K562 (cell line): ENCODE measurements at regions not wholly inside any gene's neighbourhood (a gene's known extent, or its start where the extent isn't known, plus 50 kb on each side); places are given as distances from the start of the nearest gene placed in this dataset.

Experiments
- ATAC-seq: fragments of 200-7000 bp; cut with Tn5 transposase; 3 replicates; pipeline ENCODE4 v1.9.1; 2020; ENCODE audit warnings: moderate library complexity
- BruUV-seq: library from RNA; stranded (reverse); fragments of 400-500 nt; replicated peaks from 2 replicates; lab custom pipeline; 2021; lab: Mats Ljungman, UMichigan
- CTCF ChIA-PET: fragments of 300-600 bp; formaldehyde crosslinking; extraction: SDS; loops from one replicate; lab custom pipeline; 2021; ENCODE audit warnings: low intra/inter-chr PET ratio; lab: Yijun Ruan, JAX
- POLR2A ChIA-PET: fragments of 300-600, 350-650 bp; sonication (Branson Sonifier 250); formaldehyde crosslinking; extraction: SDS; loops from one replicate; lab custom pipeline; 2021; ENCODE audit warnings: antibody characterized with exemption, inconsistent platforms; lab: Yijun Ruan, JAX
- DNase-seq, 4 experiments: peaks; one replicate each; pipeline versions ENCODE4 v3.0.0 to v3.0.0-alpha.2; 2011 to 2018; ENCODE audit warnings: low spot score in 3 of 4, mixed read lengths in 3 of 4; ENCODE audit errors: extremely low read depth in 1 of 4
- FAIRE-seq: peaks from 2 replicates; lab custom pipeline; 2011; peaks lifted over from hg19 to GRCh38; lab: Jason Lieb, UNC
- H2AFZ ChIP-seq: 2 replicates; pipeline ENCODE4 v1.6.0; 2011; ENCODE audit warnings: low read depth, low read length, control low read depth, inconsistent platforms
- H3K27ac ChIP-seq: fragments of 200-600 bp; 3 replicates; pipeline ENCODE4 v1.8.0; 2011; ENCODE audit warnings: low read depth, mild to moderate bottlenecking, control low read depth, inconsistent platforms, low read length, moderate library complexity, mixed read lengths; ENCODE audit errors: extremely low read depth
- H3K27me3 ChIP-seq, 2 experiments: fragments of 300-600 bp in 1 of 2; 2 replicates in 1 of 2; 3 replicates in 1 of 2; pipeline versions ENCODE4 v1.6.0 to v1.8.0; 2011; ENCODE audit warnings: inconsistent platforms in 2 of 2, low read length in 2 of 2, mild to moderate bottlenecking in 1 of 2, mixed read lengths in 1 of 2, moderate library complexity in 1 of 2; ENCODE audit not compliant: control insufficient read depth in 2 of 2, insufficient read depth in 2 of 2
- H3K36me3 ChIP-seq: fragments of 300-600 bp; 3 replicates; pipeline ENCODE4 v1.8.0; 2011; ENCODE audit warnings: mild to moderate bottlenecking, low read length, inconsistent platforms; ENCODE audit not compliant: control insufficient read depth, insufficient read depth
- H3K4me1 ChIP-seq, 2 experiments: fragments of 200-600 bp in 1 of 2; replicated peaks in 1 of 2; 2 replicates in 1 of 2; 3 replicates in 1 of 2; pipeline versions ENCODE4 v1.5.1 to v1.8.0; 2011; ENCODE audit warnings: inconsistent platforms in 2 of 2, low read length in 2 of 2, mild to moderate bottlenecking in 1 of 2, mixed read lengths in 1 of 2, moderate library complexity in 1 of 2; ENCODE audit not compliant: control insufficient read depth in 2 of 2, insufficient read depth in 2 of 2
- H3K4me2 ChIP-seq: 2 replicates; pipeline ENCODE4 v1.6.1; 2011; ENCODE audit warnings: low read length, control low read depth, inconsistent platforms, mixed read lengths; ENCODE audit not compliant: insufficient read depth
- H3K4me3 ChIP-seq: fragments of 200-600 bp; sonication (generic), shearing (Covaris generic); 2 replicates; pipeline ENCODE4 v1.5.1; 2016; ENCODE audit warnings: control low read depth, inconsistent platforms
- H3K79me2 ChIP-seq: fragments of 200-600 bp; 3 replicates; pipeline ENCODE4 v1.8.0; 2011; ENCODE audit warnings: low read length, inconsistent platforms; ENCODE audit not compliant: control insufficient read depth, insufficient read depth
- H3K9ac ChIP-seq, 2 experiments: 2 replicates each; pipeline versions ENCODE4 v1.6.0 to v1.6.1; 2011; ENCODE audit warnings: low read depth in 2 of 2, low read length in 2 of 2, control low read depth in 1 of 2, inconsistent platforms in 1 of 2, mild to moderate bottlenecking in 1 of 2, mixed read lengths in 1 of 2; ENCODE audit not compliant: insufficient read depth in 1 of 2
- H3K9me1 ChIP-seq: one replicate; pipeline ENCODE4 v1.6.0; 2011; ENCODE audit warnings: inconsistent platforms, mild to moderate bottlenecking, low read length, moderate library complexity; ENCODE audit not compliant: control insufficient read depth, insufficient read depth
- H3K9me3 ChIP-seq: replicated peaks from 2 replicates; pipeline ENCODE4 v1.5.1; 2011; ENCODE audit warnings: low read depth, low read length, inconsistent platforms; ENCODE audit not compliant: control insufficient read depth, insufficient read depth
- H4K20me1 ChIP-seq: replicated peaks from 2 replicates; pipeline ENCODE4 v1.6.1; 2011; ENCODE audit warnings: low read length, inconsistent platforms, mixed read lengths; ENCODE audit not compliant: control insufficient read depth, insufficient read depth
- ATF3 ChIP-seq, 2 experiments: fragments of 450-650 bp in 1 of 2; sonication (generic) in 1 of 2; formaldehyde crosslinking in 1 of 2; IDR thresholded peaks in 1 of 2; conservative IDR thresholded peaks in 1 of 2; 2 replicates each; pipeline versions ENCODE4 v1.6.1 to v1.8.1; 2016 to 2023; ENCODE audit warnings: mild to moderate bottlenecking in 2 of 2, moderate library complexity in 2 of 2, inconsistent platforms in 1 of 2, missing genetic modification reagents in 1 of 2
- CBX3 ChIP-seq, 2 experiments: IDR thresholded peaks; 1 replicate in 1 of 2; 2 replicates in 1 of 2; pipeline ENCODE4 v1.6.1; 2012; ENCODE audit warnings: inconsistent platforms in 2 of 2, low read length in 2 of 2, borderline replicate concordance in 1 of 2, control low read depth in 1 of 2
- CCNT2 ChIP-seq: IDR thresholded peaks from 2 replicates; pipeline ENCODE4 v1.6.1; 2011; ENCODE audit warnings: borderline replicate concordance, low read depth, mild to moderate bottlenecking, moderate library complexity, mixed read lengths, low read length; ENCODE audit not compliant: insufficient read length; ENCODE audit errors: extremely low read depth
- HDAC2 ChIP-seq: fragments of 450-650 bp; IDR thresholded peaks from 2 replicates; pipeline ENCODE4 v1.6.1; 2016; ENCODE audit warnings: mild to moderate bottlenecking
- PTBP1 ChIP-seq: fragments of 200-400 bp; formaldehyde crosslinking; IDR thresholded peaks from 2 replicates; pipeline ENCODE4 v1.6.1; 2017; ENCODE audit warnings: low read depth, low read length
- SIN3A ChIP-seq, 2 experiments: fragments of 150-350 bp in 1 of 2; IDR thresholded peaks; 2 replicates each; pipeline ENCODE4 v1.6.1; 2011 to 2016; ENCODE audit warnings: borderline replicate concordance in 2 of 2, low read depth in 2 of 2, low read length in 2 of 2, mild to moderate bottlenecking in 2 of 2, moderate library complexity in 2 of 2; ENCODE audit not compliant: control insufficient read depth in 1 of 2
- SMAD2 ChIP-seq: fragments of 150-350 bp; IDR thresholded peaks from 2 replicates; pipeline ENCODE4 v1.6.1; 2014; ENCODE audit warnings: low read depth, mild to moderate bottlenecking, low read length
- TOE1 ChIP-seq, 2 experiments: fragments of 450-650 bp in 1 of 2; sonication (generic) in 1 of 2; formaldehyde crosslinking in 1 of 2; IDR thresholded peaks; 2 replicates each; pipeline versions ENCODE4 v1.7.1 to v1.8.0; 2016 to 2022; ENCODE audit warnings: borderline replicate concordance in 2 of 2, mild to moderate bottlenecking in 2 of 2, antibody characterized with exemption in 1 of 2, inconsistent platforms in 1 of 2, low read depth in 1 of 2, missing genetic modification reagents in 1 of 2, moderate library complexity in 1 of 2
- TSHZ1 ChIP-seq: fragments of 250-450 bp; sonication (Bioruptor Pico); IDR thresholded peaks from 2 replicates; pipeline ENCODE4 v1.4.0; 2020; ENCODE audit warnings: mild to moderate bottlenecking, moderate library complexity
- YY1 ChIP-seq, 3 experiments: IDR thresholded peaks; 2 replicates each; pipeline ENCODE4 v1.6.1; 2011; ENCODE audit warnings: low read length in 2 of 3, mild to moderate bottlenecking in 2 of 3, moderate library complexity in 2 of 3, borderline replicate concordance in 1 of 3, control low read depth in 1 of 3, low read depth in 1 of 3; ENCODE audit not compliant: insufficient read depth in 3 of 3, insufficient replicate concordance in 2 of 3, control insufficient read depth in 1 of 3, insufficient read length in 1 of 3; ENCODE audit errors: extremely low read depth in 1 of 3
- ZNF174 ChIP-seq: fragments of 250-450 bp; sonication (Bioruptor Pico); IDR thresholded peaks from 2 replicates; pipeline ENCODE4 v1.4.0; 2020; ENCODE audit warnings: mild to moderate bottlenecking
- ZNF76 ChIP-seq: fragments of 250-450 bp; sonication (Bioruptor Pico); IDR thresholded peaks from 2 replicates; pipeline ENCODE4 v1.4.0; 2020; ENCODE audit warnings: mild to moderate bottlenecking, moderate library complexity, borderline replicate concordance
- ZNF785 ChIP-seq: fragments of 250-450 bp; sonication (Bioruptor Pico); IDR thresholded peaks from 2 replicates; pipeline ENCODE4 v1.4.0; 2020; ENCODE audit warnings: mild to moderate bottlenecking
- WGBS: fragments of 100-300 bp; shearing (Covaris generic); methylation state at CpG from one replicate; pipeline ENCODE4 v1.1.6; 2016; ENCODE audit warnings: low coverage, mixed read lengths; ENCODE audit not compliant: insufficient coverage; ENCODE audit errors: missing lambda C conversion rate; 5-methylcytosine and 5-hydroxymethylcytosine counted together
- in situ Hi-C: fragments of 300-500 bp; cut with MboI; formaldehyde crosslinking; loops from 4 replicates; pipeline ENCODE4 v1.15.0; 2018; ENCODE audit warnings: inconsistent platforms, mixed read lengths
- intact Hi-C: fragments of 100-400 bp; cut with micrococcal nuclease; formaldehyde crosslinking; loops from 2 replicates; pipeline ENCODE4 v1.14.2; 2022

GRCh38 chr15:39510001-39510701 lies 70.7 kb upstream of the THBS1 start:
- Histone ChIP-seq H3K9me1 (no peaks in the 10 kb centered on the region), H4K20me1 (no peaks in the 10 kb centered on the region), H3K4me3 (no peak overlapping the region), H2AFZ (peak overlapping the region; percentile 52; the same call in 1 of the 2 replicates), H3K36me3 (no peaks in the 10 kb centered on the region), H3K27ac (no peak overlapping the region), H3K9ac (0 out of 4 replicates have a peak overlapping the region, but pooled peaks of 1 of the 2 experiments have one; percentile 19), H3K27me3 (no peaks in the 10 kb centered on the region), H3K4me1 (peaks cover 11 to 18% of the 10 kb centered on the region in 2 experiments; a peak in 4 of 5 replicates), H3K4me2 (0 out of 2 replicates have a peak overlapping the region, but pooled peaks have one; percentile 17), H3K9me3 (peaks cover 5% of the 10 kb centered on the region), H3K79me2 (no peaks in the 10 kb centered on the region)
- ChIA-PET CTCF (no interaction called here), POLR2A (interaction anchor here (0.6 to 1.4 kb wide), 2 partner anchors 9 to 15 kb away, joined by 4 to 7 read pairs; no protein-coding TSS in a partner anchor)
- intact Hi-C loops, result loop anchor here (5.0 to 10.0 kb wide), 2 partner anchors 55 to 67 kb away; no protein-coding TSS in a partner anchor
- FAIRE-seq (no peak), ATAC-seq (peak; percentile 61), DNase-seq (no peak)
- WGBS, result 33% methylated on average over 7 of the region's 7 CpGs
- no TSS peak for BruUV-seq
- in situ Hi-C loops, result no loop called here
- TF ChIP-seq CCNT2 (no peak), SMAD2 (no peak), TSHZ1 (CRISPR knock-in tag) (no peak), TOE1 (IDR thresholded peaks at IDR 0.05; ENCODE audit: borderline replicate concordance) (no peak), TOE1 (CRISPR knock-in tag; IDR thresholded peaks at IDR 0.05; ENCODE audit: borderline replicate concordance, low read depth) (no peak), ATF3 (IDR thresholded peaks at IDR 0.05) (peak; percentile 43; the same call in 1 of the 2 replicates), ATF3 (CRISPR knock-in tag; conservative IDR thresholded peaks at IDR 0.05) (no peak), ZNF76 (no peak), PTBP1 (no peak), HDAC2 (no peak), YY1 (IDR thresholded peaks at IDR 0.05; ENCODE audit: borderline replicate concordance in 1 of 3, control insufficient read depth in 1 of 3, extremely low read depth in 1 of 3, insufficient read depth in 3 of 3, insufficient read length in 1 of 3, insufficient replicate concordance in 2 of 3, low read depth in 1 of 3, low read length in 2 of 3) (peak in 2 of 3 experiments; percentile 21 to 74), CBX3 (IDR thresholded peaks at IDR 0.05; ENCODE audit: borderline replicate concordance in 1 of 2, low read length in 2 of 2) (no peak), ZNF785 (CRISPR knock-in tag) (no peak), SIN3A (IDR thresholded peaks at IDR 0.05; ENCODE audit: borderline replicate concordance in 2 of 2, control insufficient read depth in 1 of 2, low read depth in 2 of 2, low read length in 2 of 2) (no peak), ZNF174 (no peak)
